Activated CD8-positive, alpha-beta memory T cell treated with anti-CD3 and anti-CD28 coated beads, Interleukin-2, amount 50 U/mL, for 48 hours (primary cell): ENCODE measurements at regions not wholly inside any gene's neighbourhood (a gene's known extent, or its start where the extent isn't known, plus 50 kb on each side); places are given as distances from the start of the nearest gene placed in this dataset.

Experiments used
- DNase-seq: peaks from one replicate; pipeline ENCODE4 v3.0.0-alpha.2; 2020

DNA sequence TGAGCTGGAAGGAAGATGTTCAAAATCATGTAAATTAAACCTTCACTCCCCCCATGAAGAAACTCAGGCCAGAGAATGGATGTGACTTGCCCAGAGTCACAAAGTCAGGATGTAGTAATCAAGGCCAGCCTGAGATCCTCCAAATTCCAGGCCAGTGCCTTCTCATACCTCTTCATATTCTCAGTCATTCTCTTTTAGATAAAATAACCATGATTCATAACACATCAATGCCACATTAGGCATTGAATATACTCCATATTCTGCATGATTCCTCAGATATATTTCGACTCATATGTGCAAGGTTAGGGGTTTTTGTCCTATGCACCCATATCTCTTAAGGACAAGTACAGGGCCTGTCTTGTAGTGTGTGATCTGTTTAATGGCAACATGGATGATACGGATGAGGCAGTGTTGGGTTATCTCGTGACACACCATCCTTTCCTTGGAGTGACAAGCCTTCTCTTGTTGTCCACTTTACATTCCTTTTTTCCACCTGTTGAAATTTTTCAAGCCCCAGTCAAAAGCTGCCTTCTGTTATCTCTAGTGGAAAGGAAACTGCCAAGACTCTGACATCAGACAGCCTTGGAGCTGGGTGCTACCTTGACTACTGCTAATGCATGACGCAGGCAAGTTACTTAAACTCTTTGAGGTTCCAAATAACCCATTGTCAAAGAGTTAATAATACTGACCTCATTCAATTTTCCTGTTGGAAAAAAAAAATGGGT, 227.5 kb upstream of the NR4A3 start:
- DNase-seq, result no peak

- DNase-seq, result no peak
Observed at GRCh38 chr9:99595796-99596195, 225.9 kb upstream of the NR4A3 start.

DNA sequence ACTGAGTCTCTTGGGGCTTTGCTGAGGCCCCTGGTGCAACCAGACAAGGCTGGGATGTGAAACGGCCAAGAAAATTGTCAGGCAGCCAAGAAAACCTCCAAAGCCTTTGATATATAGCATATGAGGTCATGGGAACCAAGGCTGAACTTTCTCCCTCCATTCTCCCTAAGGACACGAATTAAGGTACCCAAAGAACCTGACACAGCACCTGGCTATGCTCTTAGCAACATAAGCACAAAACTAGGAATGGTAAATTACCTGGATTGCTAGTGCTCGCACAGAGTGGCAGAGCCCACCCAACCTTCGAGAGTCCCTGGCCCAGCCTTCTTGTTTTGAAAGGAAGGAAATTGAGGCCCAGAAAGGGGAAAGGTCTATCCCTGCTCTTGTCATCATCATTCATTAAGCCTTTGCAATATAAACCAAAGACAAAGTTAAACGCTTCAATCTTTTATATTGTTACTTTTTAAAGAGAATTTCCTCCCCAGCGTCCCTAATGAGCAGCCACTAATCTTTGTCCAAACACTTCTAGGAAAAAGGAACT, 220.0 kb upstream of the NR4A3 start:
- DNase-seq, result no peak

DNA sequence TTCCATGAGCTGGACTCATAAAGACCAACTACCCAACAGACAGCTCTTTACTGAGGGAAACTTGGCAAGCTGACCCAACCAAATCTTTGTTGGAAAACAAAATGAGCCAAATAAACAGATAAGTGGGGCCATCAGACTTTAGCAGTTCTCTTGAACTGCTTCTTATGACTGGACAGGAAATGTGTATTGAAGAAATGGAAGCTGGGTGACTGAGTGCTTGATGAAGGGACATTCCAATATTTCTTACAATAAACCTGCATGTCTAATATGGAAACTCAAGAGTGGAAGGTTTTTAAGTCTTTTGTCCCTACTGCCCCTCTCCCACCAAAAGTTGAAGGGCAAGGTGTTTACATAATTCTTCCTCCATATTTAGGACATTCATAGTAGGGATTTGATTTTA, 218.8 kb upstream of the NR4A3 start:
- DNase-seq, result no peak

- DNase-seq, result no peak
Observed at GRCh38 chr9:99605016-99605743, 216.5 kb upstream of the NR4A3 start.

- no peak for DNase-seq
Observed at GRCh38 chr9:99606296-99606695, 215.4 kb upstream of the NR4A3 start.

DNA sequence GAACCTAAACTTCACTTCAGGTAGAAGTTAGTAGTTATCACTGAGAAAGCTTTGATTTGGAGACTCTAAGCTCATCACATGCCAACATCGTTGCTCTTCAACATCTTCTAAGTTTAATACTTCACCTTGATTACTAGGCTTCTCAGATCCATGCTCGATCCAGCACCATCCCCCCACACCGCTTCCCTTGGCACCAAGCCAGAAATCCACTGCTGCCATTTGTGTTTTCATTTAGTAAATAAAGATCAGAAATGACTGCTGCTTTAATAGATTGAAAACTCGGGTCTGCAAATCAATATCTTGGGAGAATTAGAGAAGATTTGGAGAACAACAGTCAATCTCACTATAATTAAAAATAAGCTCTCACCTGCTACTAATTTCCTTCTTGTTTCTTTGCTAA, 214.7 kb upstream of the NR4A3 start:
- DNase-seq, result no peak

DNA sequence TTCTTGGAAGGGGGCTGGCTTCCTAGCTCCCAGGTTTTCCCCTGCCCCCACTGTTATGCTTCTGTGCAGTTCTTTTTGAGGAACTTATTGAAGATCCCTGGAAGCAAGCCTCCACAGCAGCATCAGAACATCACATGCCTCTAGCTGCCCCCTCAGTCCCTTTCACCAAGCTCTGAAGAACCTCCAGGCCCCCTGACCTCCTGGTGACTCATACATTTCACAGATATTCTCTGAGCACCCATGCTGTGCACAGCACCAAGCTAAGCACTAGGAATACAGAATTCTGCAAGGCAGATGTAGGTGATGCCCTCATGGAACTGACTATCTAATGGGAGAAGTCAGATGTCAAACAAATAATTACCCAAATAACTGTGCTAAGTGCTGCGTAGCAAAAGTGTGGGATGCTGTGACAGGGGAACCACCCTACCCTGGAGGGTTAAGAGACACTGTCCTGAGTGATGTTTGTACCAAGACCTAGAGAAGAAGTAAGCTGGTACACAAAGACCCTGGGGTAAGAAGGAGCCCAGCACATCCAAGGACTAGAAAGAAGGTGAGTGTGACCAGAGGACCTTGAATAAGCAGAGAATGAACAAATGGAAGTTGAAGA, 213.7 kb upstream of the NR4A3 start:
- DNase-seq, result no peak

DNA sequence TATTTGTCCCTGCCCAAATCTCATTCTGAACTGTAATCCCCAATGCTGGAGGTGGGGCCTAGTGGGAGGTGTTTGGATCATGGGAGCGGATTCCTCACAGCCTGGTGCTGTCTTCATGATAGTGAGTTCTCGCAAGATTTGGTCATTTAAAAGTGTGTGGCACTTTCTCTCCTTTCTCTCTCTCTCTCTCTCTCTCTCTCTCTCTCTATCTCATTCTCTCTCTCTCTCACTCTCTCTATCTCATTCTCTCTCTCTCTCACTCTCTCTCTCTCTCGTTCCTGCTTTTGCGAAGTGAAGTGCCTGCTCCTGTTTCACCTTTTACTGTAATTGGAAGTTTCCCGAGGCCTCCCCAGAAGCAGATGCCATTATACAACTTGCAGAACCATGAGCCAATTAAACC, 207.3 kb upstream of the NR4A3 start:
- no peak for DNase-seq

GRCh38 chr9:99621040-99621439, 200.6 kb upstream of the NR4A3 start:
- no peak for DNase-seq

DNA sequence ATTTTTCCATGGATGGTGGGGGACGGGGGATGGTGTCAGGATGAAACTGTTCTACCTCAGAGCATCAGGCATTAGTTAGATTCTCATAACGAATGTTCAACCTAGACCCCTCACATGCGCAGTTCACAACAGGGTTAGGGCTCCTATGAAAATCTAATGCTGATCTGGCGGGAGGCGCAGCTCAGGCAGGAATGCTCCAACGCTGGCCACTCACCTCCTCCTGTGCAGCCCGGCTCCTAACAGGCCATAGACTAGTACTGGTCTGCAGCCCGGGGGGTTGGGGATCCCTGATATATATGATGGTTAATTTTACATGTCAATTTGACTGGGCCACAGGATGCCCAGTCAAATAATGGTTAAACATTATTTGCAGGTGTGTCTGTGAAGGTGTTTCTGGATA, 199.0 kb upstream of the NR4A3 start:
- DNase-seq, result no peak

DNA sequence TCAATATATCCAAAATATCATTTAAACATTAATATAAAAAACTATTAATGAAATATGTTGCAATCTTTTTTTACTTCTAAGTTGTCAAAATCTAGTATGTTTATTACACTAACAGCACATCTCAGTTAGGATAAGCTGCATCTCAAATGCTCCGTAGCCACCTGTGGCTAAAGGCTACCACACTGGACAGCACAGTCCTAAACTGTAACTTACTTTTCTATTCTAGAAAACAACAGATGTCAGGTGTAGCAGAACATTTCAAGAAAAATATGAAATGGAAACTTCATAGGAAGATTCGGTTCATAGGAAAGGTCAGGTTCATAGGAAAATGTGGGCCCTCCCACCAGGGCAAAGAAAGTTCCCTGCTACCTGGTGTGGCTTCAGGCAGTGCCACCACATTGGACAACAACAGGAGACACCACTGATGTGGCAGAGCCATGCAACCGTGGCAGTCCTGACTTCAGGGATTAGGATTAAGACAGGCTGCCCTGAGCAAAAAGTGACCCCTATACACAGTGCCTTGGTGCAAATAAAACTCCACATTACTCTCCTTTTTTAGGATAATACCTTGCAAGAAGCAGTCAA, 197.8 kb upstream of the NR4A3 start:
- DNase-seq, result no peak

DNA sequence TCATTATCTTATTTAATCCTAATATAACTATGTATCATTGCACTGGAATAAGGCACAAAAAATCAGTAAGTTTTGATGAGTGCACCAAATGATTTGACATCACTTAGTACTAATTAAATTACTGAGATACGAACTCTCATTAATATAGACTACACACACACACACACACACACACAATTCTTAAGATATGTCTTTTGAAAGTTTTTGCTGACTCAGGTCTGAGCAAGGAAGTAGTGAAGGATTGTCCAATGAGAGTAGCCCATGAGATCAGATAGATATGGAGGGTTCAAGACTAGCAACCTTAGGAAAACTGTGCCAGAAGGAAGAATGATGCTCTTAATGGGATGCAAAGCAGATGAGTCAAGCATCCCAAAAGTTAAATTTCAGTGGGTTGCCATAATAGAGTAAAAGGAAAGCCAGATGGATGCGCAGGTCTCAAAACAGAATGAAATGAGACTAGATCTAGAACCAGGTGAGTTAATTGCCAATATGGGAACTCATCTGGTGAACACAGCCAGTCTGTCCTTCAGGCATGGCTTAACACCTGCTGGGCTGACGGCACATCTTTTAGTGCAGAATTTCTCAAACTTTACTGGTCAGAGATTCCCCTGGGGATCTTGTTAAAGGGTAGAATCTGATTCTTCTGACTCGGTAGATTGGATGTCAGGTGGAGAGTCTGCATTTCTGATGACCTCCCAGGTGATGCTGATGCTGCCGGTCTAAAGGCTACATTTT, 197.0 kb upstream of the NR4A3 start:
- no peak for DNase-seq

DNA sequence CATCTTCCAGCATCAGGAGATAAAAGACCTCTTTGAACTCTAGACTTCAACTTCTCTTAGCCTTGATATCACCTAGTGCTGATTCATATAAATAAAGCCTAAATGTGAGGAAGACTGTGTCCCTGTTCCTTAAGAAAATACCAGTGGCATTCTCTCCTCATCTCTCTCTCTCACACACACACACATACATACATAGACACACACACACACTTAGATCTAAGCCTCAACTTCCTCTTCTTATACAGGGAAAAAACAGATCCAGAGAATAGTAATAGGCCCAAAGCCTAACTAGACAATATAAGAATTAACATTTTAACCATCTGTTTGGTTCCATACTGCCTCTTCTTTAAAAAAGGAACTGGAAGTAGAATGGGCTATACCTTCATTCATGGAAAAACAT, 195.3 kb upstream of the NR4A3 start:
- DNase-seq, result no peak

DNA sequence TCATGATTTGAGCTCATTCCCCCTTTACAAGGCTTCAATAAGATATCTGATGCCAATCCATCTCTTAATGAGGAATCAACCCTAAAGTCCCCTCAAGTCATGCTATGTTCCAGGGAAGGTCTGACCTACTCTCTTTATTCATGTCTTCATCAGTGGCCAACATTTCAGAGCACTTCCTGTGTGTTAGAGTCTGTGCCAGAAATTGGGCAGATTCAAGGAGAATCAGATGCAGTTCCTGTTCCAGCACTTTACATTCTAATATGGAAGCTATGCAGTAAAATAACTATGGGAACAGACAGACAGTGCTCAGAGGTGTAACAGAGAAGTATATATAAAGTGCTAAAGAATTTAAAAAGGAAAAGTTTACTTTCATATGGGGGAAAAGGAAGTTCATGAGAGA, 193.4 kb upstream of the NR4A3 start:
- no peak for DNase-seq

DNA sequence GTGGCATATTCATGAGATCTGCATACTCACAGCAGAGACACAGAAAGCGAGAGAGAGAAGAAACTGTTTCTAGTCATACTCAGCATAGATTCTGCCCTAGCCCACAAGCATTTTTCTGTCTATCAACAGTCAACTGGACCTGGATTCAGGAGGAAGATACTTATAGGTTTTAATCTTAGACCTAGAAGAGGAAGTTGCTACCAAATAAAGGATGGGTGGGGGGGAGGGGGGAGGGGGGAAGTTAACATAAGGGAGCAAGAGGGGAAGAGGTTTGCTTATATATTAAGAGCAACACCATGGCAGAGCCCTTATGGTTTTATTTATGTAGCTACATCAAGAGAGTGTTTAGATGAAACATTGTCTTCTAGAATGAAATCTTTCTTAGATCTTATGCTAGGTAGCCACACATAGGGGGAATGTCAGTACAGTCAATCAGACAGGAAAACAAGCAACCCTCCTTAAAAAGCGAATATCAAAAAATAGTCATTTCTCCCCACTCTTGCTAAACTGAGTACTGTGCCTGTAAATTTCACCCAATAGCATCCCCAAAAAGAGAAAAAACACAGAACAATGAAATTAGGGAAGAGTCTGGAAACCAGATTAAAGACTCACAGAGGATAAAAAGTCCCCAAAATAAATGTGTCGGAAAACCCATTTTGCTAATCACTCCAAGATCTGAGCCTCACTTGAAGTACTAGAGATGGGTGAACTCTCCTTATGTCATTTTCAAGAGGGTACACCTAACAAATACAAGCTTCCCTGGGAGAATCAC, 192.7 kb upstream of the NR4A3 start:
- no peak for DNase-seq

GRCh38 chr9:99632349-99633038, 189.2 kb upstream of the NR4A3 start:
- DNase-seq, result no peak

DNA sequence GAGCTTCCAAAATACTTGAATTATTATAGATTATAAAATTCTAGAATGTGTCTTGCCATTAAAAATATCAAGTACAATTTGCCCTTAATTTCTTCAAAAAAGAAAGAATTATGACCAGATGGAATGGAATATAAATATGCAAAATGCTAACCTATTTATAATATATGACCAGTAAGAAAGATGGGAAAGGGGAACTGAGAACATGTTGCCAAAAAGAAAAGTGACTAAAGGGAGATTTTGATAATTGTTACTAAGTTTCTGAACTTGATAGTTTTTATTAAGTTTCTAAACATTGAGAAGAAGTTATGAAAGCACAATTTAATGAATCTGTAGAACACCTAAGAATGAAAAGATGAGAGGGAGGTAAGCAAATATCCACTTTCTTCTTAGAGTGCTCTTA, 188.4 kb upstream of the NR4A3 start:
- no peak for DNase-seq

- DNase-seq, result no peak
Observed at GRCh38 chr9:99634186-99634585, 187.5 kb upstream of the NR4A3 start.

- DNase-seq, result no peak
Observed at GRCh38 chr9:99635032-99635431, 186.7 kb upstream of the NR4A3 start.

DNA sequence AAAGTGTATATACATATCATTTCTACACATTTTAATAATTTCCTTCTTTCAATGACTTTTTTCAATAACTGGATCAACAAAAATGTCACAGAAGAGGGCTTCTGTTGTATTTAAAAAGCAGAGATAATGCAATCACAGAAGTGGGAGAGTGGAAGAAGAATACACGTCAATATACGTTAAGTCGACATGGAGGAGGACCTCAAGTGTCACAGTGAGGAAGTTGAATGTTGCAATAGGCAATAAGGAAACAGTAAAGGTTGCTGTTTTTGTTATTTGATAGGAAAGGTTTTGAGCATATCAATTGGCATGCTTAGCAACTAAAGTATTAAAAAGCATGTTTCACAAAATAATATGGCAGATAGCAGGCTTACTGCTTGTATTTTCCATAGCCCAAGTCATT, 184.0 kb upstream of the NR4A3 start:
- DNase-seq, result no peak

DNA sequence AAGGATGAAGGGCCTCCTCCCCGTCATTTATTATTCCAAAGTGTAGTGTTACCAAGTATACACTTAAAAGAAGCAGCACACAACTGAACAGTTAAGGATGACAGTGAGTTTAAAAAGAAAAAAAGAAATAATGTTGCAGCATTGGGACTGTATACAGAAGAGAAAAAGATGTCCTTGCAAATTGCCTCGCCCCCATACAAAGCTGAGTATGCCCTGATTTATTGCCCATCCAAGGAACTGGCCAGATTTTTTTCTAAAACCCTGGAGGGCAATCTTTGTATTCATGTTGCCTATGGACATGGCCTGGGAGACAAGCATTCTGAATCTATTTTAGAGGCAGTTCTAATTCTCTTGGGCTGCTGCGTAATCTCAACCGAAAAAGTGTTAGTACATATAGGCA, 182.7 kb upstream of the NR4A3 start:
- DNase-seq, result no peak
